ENCODE measurements at regions not wholly inside any gene's neighbourhood (a gene's known extent, or its start where the extent isn't known, plus 50 kb on each side); places are given as distances from the start of the nearest gene placed in this dataset.

DNA sequence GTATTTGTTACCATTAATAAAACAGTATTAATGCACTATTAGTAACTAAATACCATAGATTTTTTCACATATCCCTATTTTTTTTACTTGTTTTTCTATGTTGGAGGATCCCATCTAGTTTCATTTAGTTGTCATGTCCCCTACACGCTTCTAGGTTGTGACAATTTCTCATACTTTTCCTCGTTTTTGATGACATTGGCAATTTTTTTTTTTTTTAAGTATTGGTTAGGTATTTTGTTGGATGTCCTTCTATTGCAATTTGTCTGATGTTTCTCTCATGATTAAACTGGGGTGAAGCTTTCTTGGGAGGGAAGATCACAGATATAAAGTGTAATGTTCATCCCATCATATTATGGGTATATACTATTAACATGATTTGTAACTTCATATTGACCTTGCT lies 409.1 kb upstream of the CNTN6 start:
- TF ChIP-seq PAX5 (IDR thresholded peaks at IDR 0.05; ENCODE audit: insufficient read depth, low read length, severe bottlenecking): no peak
- no peak for TF ChIP-seq POLR2A (IDR thresholded peaks at IDR 0.05; ENCODE audit: low read depth, low read length)
- no peak for TF ChIP-seq SPI1 (IDR thresholded peaks at IDR 0.05; ENCODE audit: low read depth, low read length)
- TF ChIP-seq TAF1 (IDR thresholded peaks at IDR 0.05; ENCODE audit: low read depth, low read length): no peak
- TF ChIP-seq POU2F2 (IDR thresholded peaks at IDR 0.05; ENCODE audit: low read depth, low read length): no peak
- no peak for TF ChIP-seq POLR2AphosphoS5 (IDR thresholded peaks at IDR 0.05; ENCODE audit: low read depth, low read length)
- no peak for FAIRE-seq
- no peak for DNase-seq (ENCODE audit: insufficient read length, low spot score)

DNA sequence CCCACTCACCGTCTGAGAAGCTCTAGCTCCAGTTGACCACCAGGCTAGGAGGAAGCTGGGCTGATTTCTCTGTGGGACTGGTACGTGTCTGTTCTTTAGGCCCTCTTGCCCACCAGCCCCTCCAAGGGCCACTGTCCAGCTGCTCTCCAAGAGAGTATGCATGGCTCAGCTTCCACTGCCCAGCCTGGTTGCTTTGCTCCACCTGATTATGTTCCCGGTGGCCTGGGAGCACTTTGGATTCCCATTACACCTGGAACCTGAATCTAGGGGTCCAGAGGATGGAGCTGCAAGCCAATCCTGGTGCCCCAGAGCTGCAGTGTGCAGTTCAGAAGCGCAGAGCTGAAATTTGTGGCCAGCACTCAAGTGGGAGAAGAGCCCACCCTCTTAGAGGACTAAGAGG lies 402.1 kb upstream of the CNTN6 start:
- no peak for DNase-seq (ENCODE audit: insufficient read length, low spot score)
- TF ChIP-seq POU2F2 (IDR thresholded peaks at IDR 0.05; ENCODE audit: low read depth, low read length) (no peak), PAX5 (IDR thresholded peaks at IDR 0.05; ENCODE audit: insufficient read depth, low read length, severe bottlenecking) (no peak), TAF1 (IDR thresholded peaks at IDR 0.05; ENCODE audit: low read depth, low read length) (no peak), POLR2AphosphoS5 (IDR thresholded peaks at IDR 0.05; ENCODE audit: low read depth, low read length) (no peak)
- FAIRE-seq: no peak

DNA sequence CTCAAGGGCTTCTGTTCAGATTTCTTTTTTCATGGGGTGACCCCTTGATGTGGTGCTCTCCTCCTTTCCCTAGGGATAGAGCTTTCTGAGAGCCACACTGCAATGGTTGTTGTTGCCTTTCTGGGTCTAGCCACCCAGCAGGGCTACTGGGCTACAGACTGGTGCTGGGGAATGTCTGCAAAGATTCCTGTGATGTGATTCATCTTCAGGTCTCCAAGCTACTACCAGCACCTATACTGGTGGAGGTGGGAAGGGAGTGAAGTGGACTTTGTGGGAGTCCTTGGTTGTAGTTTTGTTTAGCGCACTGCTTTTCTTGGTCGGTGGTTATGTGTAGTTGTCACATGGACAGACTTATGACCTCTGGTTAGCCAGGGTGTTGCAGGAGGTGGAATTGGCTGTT lies 392.3 kb upstream of the CNTN6 start:
- FAIRE-seq: no peak
- no peak for DNase-seq (ENCODE audit: insufficient read length, low spot score)
- no peak for TF ChIP-seq POLR2A (IDR thresholded peaks at IDR 0.05; ENCODE audit: low read depth, low read length)
- no peak for TF ChIP-seq POLR2AphosphoS5 (IDR thresholded peaks at IDR 0.05; ENCODE audit: low read depth, low read length)
- no peak for TF ChIP-seq PAX5 (IDR thresholded peaks at IDR 0.05; ENCODE audit: insufficient read depth, low read length, severe bottlenecking)
- no peak for TF ChIP-seq SPI1 (IDR thresholded peaks at IDR 0.05; ENCODE audit: low read depth, low read length)

DNA sequence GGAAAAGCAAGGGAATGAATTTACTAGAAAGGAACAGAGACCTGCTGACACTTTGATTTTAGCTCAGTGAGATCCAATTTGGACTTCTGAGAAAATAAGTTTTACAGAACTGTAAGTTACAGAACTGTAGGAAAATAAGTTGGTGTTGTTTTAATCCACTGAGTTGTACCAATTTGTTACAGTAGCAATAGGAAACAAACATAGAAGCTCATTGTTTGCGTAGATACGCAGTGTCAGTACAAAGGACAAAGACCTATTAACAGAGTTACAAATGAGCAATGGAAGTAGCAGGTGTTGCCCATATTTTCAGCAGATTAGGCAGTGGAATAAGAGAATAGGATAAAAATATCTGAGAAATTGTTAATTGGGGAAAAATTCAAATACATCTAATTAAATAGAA lies 385.8 kb upstream of the CNTN6 start:
- DNase-seq (ENCODE audit: insufficient read length, low spot score) (no peak), FAIRE-seq (no peak)

DNA sequence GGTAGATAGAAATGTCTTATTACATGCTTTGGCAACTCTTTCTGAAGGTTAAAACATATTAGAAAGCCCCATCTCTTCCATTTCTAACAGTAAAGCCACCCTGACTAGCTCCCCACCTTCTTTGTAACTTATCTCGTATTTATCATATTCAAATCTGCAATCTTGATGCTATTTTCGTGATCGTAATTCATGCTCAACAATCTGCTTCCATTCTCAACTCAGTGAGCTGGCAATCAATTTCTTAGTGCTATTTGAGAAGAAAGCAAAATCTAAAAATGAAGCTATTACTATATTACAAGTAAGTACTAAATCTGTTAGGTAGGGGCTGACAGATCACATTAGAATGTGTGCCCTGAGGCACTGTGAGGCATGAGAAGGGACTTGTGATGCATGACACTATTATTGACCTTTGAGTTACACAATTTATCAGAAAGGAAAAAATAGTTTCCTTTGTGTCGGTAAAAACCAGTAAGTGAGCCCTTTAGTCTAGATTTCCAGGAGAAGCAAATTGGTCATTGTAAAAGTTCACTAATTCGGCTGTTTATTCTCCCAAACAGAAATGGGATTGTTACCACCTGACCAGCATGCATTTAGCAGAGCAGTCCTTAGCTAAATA lies 379.7 kb upstream of the CNTN6 start:
- FAIRE-seq (no peak), DNase-seq (ENCODE audit: insufficient read length, low spot score) (no peak)
- TF ChIP-seq TAF1 (IDR thresholded peaks at IDR 0.05; ENCODE audit: low read depth, low read length) (no peak), SPI1 (IDR thresholded peaks at IDR 0.05; ENCODE audit: low read depth, low read length) (no peak), PAX5 (IDR thresholded peaks at IDR 0.05; ENCODE audit: insufficient read depth, low read length, severe bottlenecking) (no peak), POU2F2 (IDR thresholded peaks at IDR 0.05; ENCODE audit: low read depth, low read length) (no peak), POLR2A (IDR thresholded peaks at IDR 0.05; ENCODE audit: low read depth, low read length) (no peak), POLR2AphosphoS5 (IDR thresholded peaks at IDR 0.05; ENCODE audit: low read depth, low read length) (no peak)

More for the DNA sequence above, 385.8 kb upstream of the CNTN6 start:
- TF ChIP-seq PAX5 (IDR thresholded peaks at IDR 0.05; ENCODE audit: insufficient read depth, low read length, severe bottlenecking): no peak
- TF ChIP-seq POLR2A (IDR thresholded peaks at IDR 0.05; ENCODE audit: low read depth, low read length): no peak
- no peak for TF ChIP-seq POU2F2 (IDR thresholded peaks at IDR 0.05; ENCODE audit: low read depth, low read length)
- TF ChIP-seq TAF1 (IDR thresholded peaks at IDR 0.05; ENCODE audit: low read depth, low read length): no peak
- no peak for TF ChIP-seq POLR2AphosphoS5 (IDR thresholded peaks at IDR 0.05; ENCODE audit: low read depth, low read length)
- TF ChIP-seq SPI1 (IDR thresholded peaks at IDR 0.05; ENCODE audit: low read depth, low read length): no peak

DNA sequence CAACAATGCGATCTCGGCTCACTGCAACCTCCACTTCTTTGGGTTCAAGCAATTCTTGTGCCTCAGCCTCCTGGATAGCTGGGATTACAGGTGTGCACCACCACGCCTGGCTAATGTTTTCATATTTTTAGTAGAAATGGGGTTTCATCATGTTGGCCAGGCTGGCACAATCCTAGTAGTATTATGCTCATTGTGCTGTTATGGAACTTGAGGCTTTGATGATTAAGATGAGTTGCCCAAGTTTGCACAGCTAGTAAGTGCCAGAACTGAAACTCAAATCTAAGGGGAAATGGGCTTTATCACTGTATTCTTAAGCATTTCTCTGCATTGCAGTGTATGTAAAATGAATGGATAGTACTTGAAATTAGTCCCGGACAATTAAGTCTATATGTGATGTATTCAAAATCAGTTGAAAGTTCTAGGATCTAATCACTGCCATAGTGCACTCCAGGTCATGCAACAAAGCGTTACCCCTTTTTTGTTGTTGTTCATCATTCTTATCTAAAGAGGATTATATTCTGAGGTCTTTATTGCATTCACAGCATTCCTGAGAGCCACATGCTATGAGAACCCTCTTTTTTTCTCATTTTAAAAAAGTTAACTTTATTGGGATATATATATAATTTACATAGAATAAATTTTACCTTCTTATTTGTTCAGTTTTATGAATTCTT lies 378.7 kb upstream of the CNTN6 start:
- FAIRE-seq: no peak
- TF ChIP-seq POLR2AphosphoS5 (IDR thresholded peaks at IDR 0.05; ENCODE audit: low read depth, low read length): no peak
- no peak for TF ChIP-seq TAF1 (IDR thresholded peaks at IDR 0.05; ENCODE audit: low read depth, low read length)
- no peak for TF ChIP-seq PAX5 (IDR thresholded peaks at IDR 0.05; ENCODE audit: insufficient read depth, low read length, severe bottlenecking)
- TF ChIP-seq SPI1 (IDR thresholded peaks at IDR 0.05; ENCODE audit: low read depth, low read length): no peak
- no peak for TF ChIP-seq POU2F2 (IDR thresholded peaks at IDR 0.05; ENCODE audit: low read depth, low read length)
- no peak for TF ChIP-seq POLR2A (IDR thresholded peaks at IDR 0.05; ENCODE audit: low read depth, low read length)

DNA sequence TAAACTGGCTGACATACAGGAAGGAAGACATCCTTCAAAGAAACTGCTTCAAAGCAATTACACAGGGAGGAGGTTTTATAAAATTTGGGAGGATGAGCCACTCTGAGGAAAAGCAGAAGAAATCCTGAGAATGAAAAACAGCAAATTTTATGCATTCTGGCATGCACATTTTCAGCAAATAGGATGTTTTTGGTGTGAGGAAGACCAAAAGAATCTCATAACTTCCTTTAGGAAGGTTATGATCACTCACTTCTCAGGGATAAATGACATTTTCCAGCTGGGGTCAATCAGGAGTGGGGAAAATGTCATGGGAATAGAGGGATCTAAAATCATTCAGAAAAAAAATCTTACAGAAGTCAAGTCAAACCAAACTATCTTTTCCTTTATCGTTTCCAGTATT lies 371.7 kb upstream of the CNTN6 start:
- DNase-seq (ENCODE audit: insufficient read length, low spot score) (no peak), FAIRE-seq (no peak)
- TF ChIP-seq TAF1 (IDR thresholded peaks at IDR 0.05; ENCODE audit: low read depth, low read length): no peak
- no peak for TF ChIP-seq POLR2A (IDR thresholded peaks at IDR 0.05; ENCODE audit: low read depth, low read length)
- TF ChIP-seq POLR2AphosphoS5 (IDR thresholded peaks at IDR 0.05; ENCODE audit: low read depth, low read length): no peak
- no peak for TF ChIP-seq POU2F2 (IDR thresholded peaks at IDR 0.05; ENCODE audit: low read depth, low read length)
- no peak for TF ChIP-seq PAX5 (IDR thresholded peaks at IDR 0.05; ENCODE audit: insufficient read depth, low read length, severe bottlenecking)
- TF ChIP-seq SPI1 (IDR thresholded peaks at IDR 0.05; ENCODE audit: low read depth, low read length): no peak

More for the DNA sequence above, 378.7 kb upstream of the CNTN6 start:
- DNase-seq (ENCODE audit: insufficient read length, low spot score): no peak

DNA sequence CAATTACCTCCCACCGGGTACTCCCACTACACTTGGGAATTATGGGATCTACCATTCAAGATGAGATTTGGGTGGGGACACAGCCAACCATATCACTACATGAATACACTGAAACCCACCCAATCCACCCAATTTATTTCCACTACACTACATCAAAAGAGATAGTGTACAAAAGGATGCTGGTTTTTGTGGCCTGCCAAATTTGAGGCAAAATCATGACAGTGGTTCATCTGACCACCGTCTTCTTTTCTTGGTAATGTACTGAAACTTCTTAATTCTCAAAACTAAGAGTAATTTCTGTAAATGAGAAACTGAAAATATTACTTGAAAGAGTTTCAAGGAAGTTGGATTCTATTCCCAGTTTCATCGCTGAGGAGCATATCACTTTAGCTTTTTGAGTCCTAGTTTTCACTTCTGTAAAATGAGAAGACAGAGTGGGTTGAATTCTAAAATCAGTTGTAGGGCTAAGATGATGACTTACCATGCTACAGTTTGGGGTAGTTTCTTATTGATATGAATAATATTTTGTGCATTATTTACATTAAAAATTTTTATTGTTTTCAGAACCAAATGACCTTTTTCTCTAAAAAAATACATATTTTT lies 360.4 kb upstream of the CNTN6 start:
- TF ChIP-seq SPI1 (IDR thresholded peaks at IDR 0.05; ENCODE audit: low read depth, low read length) (peak; percentile 34; the same call in 1 of the 2 replicates), POLR2A (IDR thresholded peaks at IDR 0.05; ENCODE audit: low read depth, low read length) (no peak), TAF1 (IDR thresholded peaks at IDR 0.05; ENCODE audit: low read depth, low read length) (no peak), PAX5 (IDR thresholded peaks at IDR 0.05; ENCODE audit: insufficient read depth, low read length, severe bottlenecking) (no peak)
- DNase-seq (ENCODE audit: insufficient read length, low spot score): no peak
- FAIRE-seq: no peak

DNA sequence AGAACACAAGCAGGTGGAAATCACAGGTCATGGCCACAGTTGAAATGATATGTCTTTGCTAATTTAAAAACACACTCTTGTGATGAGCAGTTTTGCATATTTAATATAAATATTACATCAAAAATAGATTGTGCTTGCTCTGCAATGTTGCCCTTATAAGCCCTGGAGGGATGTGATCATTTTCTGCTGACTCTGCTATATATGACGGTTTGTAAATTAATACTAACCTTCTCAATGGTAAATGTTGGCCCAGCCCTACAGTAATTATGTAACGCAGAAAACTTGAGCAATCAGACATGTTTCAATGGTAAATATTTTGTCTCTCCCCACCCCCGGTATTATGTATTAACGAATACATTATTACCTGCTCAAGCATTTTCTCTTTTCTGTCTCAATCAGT lies 359.5 kb upstream of the CNTN6 start:
- TF ChIP-seq PAX5 (IDR thresholded peaks at IDR 0.05; ENCODE audit: insufficient read depth, low read length, severe bottlenecking): no peak
- no peak for TF ChIP-seq POLR2AphosphoS5 (IDR thresholded peaks at IDR 0.05; ENCODE audit: low read depth, low read length)
- TF ChIP-seq POLR2A (IDR thresholded peaks at IDR 0.05; ENCODE audit: low read depth, low read length): no peak
- no peak for TF ChIP-seq POU2F2 (IDR thresholded peaks at IDR 0.05; ENCODE audit: low read depth, low read length)
- TF ChIP-seq TAF1 (IDR thresholded peaks at IDR 0.05; ENCODE audit: low read depth, low read length): no peak
- TF ChIP-seq SPI1 (IDR thresholded peaks at IDR 0.05; ENCODE audit: low read depth, low read length): no peak
- no peak for DNase-seq (ENCODE audit: insufficient read length, low spot score)
- FAIRE-seq: no peak
